Skeletal muscle satellite cell (primary cell): ENCODE measurements at regions not wholly inside any gene's neighbourhood (a gene's known extent, or its start where the extent isn't known, plus 50 kb on each side); places are given as distances from the start of the nearest gene placed in this dataset.

Experiments used
- H3K27me3 ChIP-seq: 2 replicates; pipeline ENCODE4 v1.7.0; 2013; ENCODE audit warnings: low read length; ENCODE audit not compliant: control insufficient read depth, insufficient read depth
- H3K36me3 ChIP-seq: 2 replicates; pipeline ENCODE4 v1.7.0; 2013; ENCODE audit warnings: mild to moderate bottlenecking, control low read depth, low read length; ENCODE audit not compliant: insufficient read depth
- H3K4me1 ChIP-seq: 2 replicates; pipeline ENCODE4 v1.7.0; 2013; ENCODE audit warnings: low read length; ENCODE audit not compliant: control insufficient read depth, insufficient read depth
- H3K4me2 ChIP-seq: 2 replicates; pipeline ENCODE4 v1.7.0; 2013; ENCODE audit warnings: mild to moderate bottlenecking, low read length
- H3K4me3 ChIP-seq: 2 replicates; pipeline ENCODE4 v1.7.0; 2013; ENCODE audit warnings: low read length
- H3K9ac ChIP-seq: 2 replicates; pipeline ENCODE4 v1.7.0; 2013; ENCODE audit warnings: mild to moderate bottlenecking, low read depth, low read length, moderate library complexity
- H3K9me3 ChIP-seq: replicated peaks from 2 replicates; pipeline ENCODE4 v1.7.0; 2013; ENCODE audit warnings: mild to moderate bottlenecking, control low read depth, low read length

- Histone ChIP-seq H3K4me3 (no peak overlapping the region), H3K4me2 (no peak overlapping the region), H3K9ac (no peak overlapping the region), H3K9me3 (no peaks in the 10 kb centered on the region), H3K27me3 (no peaks in the 10 kb centered on the region), H3K4me1 (peaks cover 22% of the 10 kb centered on the region), H3K36me3 (no peaks in the 10 kb centered on the region)
Measured at GRCh38 chr2:134146620-134147019, 107.3 kb upstream of the MGAT5 start.

GRCh38 chr2:134148172-134148571, 105.7 kb upstream of the MGAT5 start:
- Histone ChIP-seq H3K4me3 (no peak overlapping the region), H3K4me2 (no peak overlapping the region), H3K27me3 (no peaks in the 10 kb centered on the region), H3K4me1 (peaks cover 13% of the 10 kb centered on the region), H3K9ac (no peak overlapping the region), H3K36me3 (no peaks in the 10 kb centered on the region), H3K9me3 (no peaks in the 10 kb centered on the region)

GRCh38 chr2:134148843-134149472, 104.9 kb upstream of the MGAT5 start:
- Histone ChIP-seq H3K9me3 (no peaks in the 10 kb centered on the region), H3K36me3 (no peaks in the 10 kb centered on the region), H3K4me3 (no peak overlapping the region), H3K4me1 (peaks cover 13% of the 10 kb centered on the region), H3K9ac (no peak overlapping the region), H3K27me3 (no peaks in the 10 kb centered on the region), H3K4me2 (no peak overlapping the region)

- no peak overlapping the region for H3K4me2 ChIP-seq
- H3K4me3 ChIP-seq: no peak overlapping the region
- H3K9ac ChIP-seq: no peak overlapping the region
- H3K4me1 ChIP-seq: peaks cover 13% of the 10 kb centered on the region
- H3K36me3 ChIP-seq: no peaks in the 10 kb centered on the region
- no peaks in the 10 kb centered on the region for H3K27me3 ChIP-seq
- H3K9me3 ChIP-seq: no peaks in the 10 kb centered on the region
Measured at GRCh38 chr2:134149904-134150303, 104.0 kb upstream of the MGAT5 start.

- no peak overlapping the region for H3K4me2 ChIP-seq
- no peaks in the 10 kb centered on the region for H3K27me3 ChIP-seq
- H3K36me3 ChIP-seq: no peaks in the 10 kb centered on the region
- H3K9me3 ChIP-seq: no peaks in the 10 kb centered on the region
- no peak overlapping the region for H3K9ac ChIP-seq
- peaks cover 13% of the 10 kb centered on the region for H3K4me1 ChIP-seq
- H3K4me3 ChIP-seq: no peak overlapping the region
Measured at GRCh38 chr2:134150760-134151159, 103.1 kb upstream of the MGAT5 start.

- no peaks in the 10 kb centered on the region for H3K36me3 ChIP-seq
- no peak overlapping the region for H3K4me2 ChIP-seq
- no peaks in the 10 kb centered on the region for H3K27me3 ChIP-seq
- H3K4me3 ChIP-seq: no peak overlapping the region
- no peak overlapping the region for H3K9ac ChIP-seq
- no peaks in the 10 kb centered on the region for H3K9me3 ChIP-seq
- H3K4me1 ChIP-seq: peaks cover 1% of the 10 kb centered on the region
Measured at GRCh38 chr2:134152045-134153010, 101.5 kb upstream of the MGAT5 start.

GRCh38 chr2:134153294-134153880, 100.5 kb upstream of the MGAT5 start:
- Histone ChIP-seq H3K4me3 (no peak overlapping the region), H3K9ac (no peak overlapping the region), H3K4me2 (no peak overlapping the region), H3K9me3 (no peaks in the 10 kb centered on the region), H3K4me1 (no peaks in the 10 kb centered on the region), H3K36me3 (no peaks in the 10 kb centered on the region), H3K27me3 (no peaks in the 10 kb centered on the region)

GRCh38 chr2:134154246-134154645, 99.6 kb upstream of the MGAT5 start:
- Histone ChIP-seq H3K9me3 (no peaks in the 10 kb centered on the region), H3K4me1 (no peaks in the 10 kb centered on the region), H3K9ac (no peak overlapping the region), H3K4me3 (no peak overlapping the region), H3K4me2 (no peak overlapping the region), H3K36me3 (no peaks in the 10 kb centered on the region), H3K27me3 (no peaks in the 10 kb centered on the region)

- Histone ChIP-seq H3K9ac (no peak overlapping the region), H3K4me2 (no peak overlapping the region), H3K4me1 (no peaks in the 10 kb centered on the region), H3K9me3 (no peaks in the 10 kb centered on the region), H3K36me3 (no peaks in the 10 kb centered on the region), H3K4me3 (no peak overlapping the region), H3K27me3 (no peaks in the 10 kb centered on the region)
Measured at GRCh38 chr2:134155134-134155533, 98.7 kb upstream of the MGAT5 start.

GRCh38 chr2:134158295-134158694, 95.6 kb upstream of the MGAT5 start:
- no peaks in the 10 kb centered on the region for H3K9me3 ChIP-seq

GRCh38 chr2:134161170-134161547, 92.7 kb upstream of the MGAT5 start:
- no peak overlapping the region for H3K4me2 ChIP-seq
- H3K4me1 ChIP-seq: peaks cover 8% of the 10 kb centered on the region
- no peak overlapping the region for H3K4me3 ChIP-seq
- no peaks in the 10 kb centered on the region for H3K36me3 ChIP-seq
- H3K9me3 ChIP-seq: no peaks in the 10 kb centered on the region
- no peaks in the 10 kb centered on the region for H3K27me3 ChIP-seq
- H3K9ac ChIP-seq: no peak overlapping the region

More at GRCh38 chr2:134158295-134158694, 95.6 kb upstream of the MGAT5 start:
- Histone ChIP-seq H3K27me3 (no peaks in the 10 kb centered on the region), H3K4me1 (peaks cover 8% of the 10 kb centered on the region), H3K4me3 (no peak overlapping the region), H3K9ac (no peak overlapping the region), H3K4me2 (no peak overlapping the region), H3K36me3 (no peaks in the 10 kb centered on the region)
